HCT116 (cell line): ENCODE measurements at regions not wholly inside any gene's neighbourhood (a gene's known extent, or its start where the extent isn't known, plus 50 kb on each side); places are given as distances from the start of the nearest gene placed in this dataset.

Experiments
- ATAC-seq: fragments of 200-7000 bp; cut with Tn5 transposase; 2 replicates; pipeline ENCODE4 v1.9.1; 2020; ENCODE audit warnings: mild to moderate bottlenecking, moderate library complexity
- BruUV-seq: library from RNA; stranded (reverse); fragments of 400-500 nt; replicated peaks from 2 replicates; lab custom pipeline; 2021; lab: Mats Ljungman, UMichigan
- CTCF ChIA-PET: fragments of 300-600 bp; sonication (Branson Sonifier 250); formaldehyde crosslinking; loops from one replicate; lab custom pipeline; 2021; ENCODE audit warnings: antibody characterized with exemption; lab: Charles Lee
- POLR2A ChIA-PET: fragments of 300-600, 350-600 bp; sonication (Branson Sonifier 250); formaldehyde crosslinking; loops from one replicate; lab custom pipeline; 2021; ENCODE audit warnings: antibody characterized with exemption; lab: Charles Lee
- RAD21 ChIA-PET, 2 experiments: fragments of 300-600 bp; sonication (Branson Sonifier 250); formaldehyde crosslinking; loops; one replicate each; lab custom pipeline; 2023; ENCODE audit warnings: low total read pairs in 2 of 2; ENCODE audit not compliant: uncharacterized antibody in 2 of 2, unreplicated experiment in 2 of 2, low non-redundant PET in 1 of 2; lab: Charles Lee
- DNase-seq: peaks from one replicate; pipeline ENCODE4 v3.0.0-alpha.2; 2010; ENCODE audit warnings: low read depth, low spot score
- H2AFZ ChIP-seq: fragments of 200-600 bp; shearing (Covaris generic), sonication (generic); 2 replicates; pipeline ENCODE4 v1.6.1; 2017; ENCODE audit warnings: low read depth, mixed run types, mixed read lengths, antibody characterized with exemption, low read length; ENCODE audit not compliant: poor library complexity, severe bottlenecking
- H3K27ac ChIP-seq: 2 replicates; pipeline ENCODE4 v1.5.1; 2012; ENCODE audit warnings: low read depth, low read length
- H3K27me3 ChIP-seq: fragments of 200-600 bp; sonication (generic); 2 replicates; pipeline ENCODE4 v1.6.1; 2016; ENCODE audit warnings: mixed run types, low read length, mixed read lengths; ENCODE audit not compliant: insufficient read depth
- H3K36me3 ChIP-seq, 2 experiments: fragments of 200-500 bp in 1 of 2; fragments of 200-600 bp in 1 of 2; sonication (Bioruptor generic) in 1 of 2; sonication (generic) in 1 of 2; 2 replicates each; pipeline versions ENCODE4 v1.5.1 to v1.6.1; 2014 to 2016; ENCODE audit warnings: low read length in 2 of 2, inconsistent platforms in 1 of 2, mixed read lengths in 1 of 2, mixed run types in 1 of 2; ENCODE audit not compliant: insufficient read depth in 2 of 2, control insufficient read depth in 1 of 2
- H3K4me1 ChIP-seq, 2 experiments: fragments of 200-600 bp in 1 of 2; sonication (generic) in 1 of 2; 2 replicates each; pipeline versions ENCODE4 v1.5.1 to v1.6.1; 2012 to 2017; ENCODE audit warnings: low read length in 2 of 2, inconsistent platforms in 1 of 2, mild to moderate bottlenecking in 1 of 2, mixed read lengths in 1 of 2, mixed run types in 1 of 2, moderate library complexity in 1 of 2; ENCODE audit not compliant: insufficient read depth in 2 of 2, control insufficient read depth in 1 of 2
- H3K4me2 ChIP-seq: fragments of 200-600 bp; sonication (generic); 2 replicates; pipeline ENCODE4 v1.6.1; 2017; ENCODE audit warnings: mixed run types, low read length, mixed read lengths
- H3K4me3 ChIP-seq, 2 experiments: fragments of 200-600 bp in 1 of 2; sonication (generic) in 1 of 2; replicated peaks in 1 of 2; 2 replicates each; pipeline ENCODE4 v1.5.1; 2011 to 2016; ENCODE audit warnings: low read length in 2 of 2, control low read depth in 1 of 2, low read depth in 1 of 2, mild to moderate bottlenecking in 1 of 2, mixed read lengths in 1 of 2, mixed run types in 1 of 2
- H3K79me2 ChIP-seq: fragments of 200-600 bp; sonication (generic); 2 replicates; pipeline ENCODE4 v1.6.1; 2017; ENCODE audit warnings: mild to moderate bottlenecking, mixed run types, low read length, moderate library complexity, mixed read lengths; ENCODE audit not compliant: insufficient read depth
- H3K9ac ChIP-seq: fragments of 200-600 bp; sonication (generic); 2 replicates; pipeline ENCODE4 v1.6.1; 2016; ENCODE audit warnings: low read length, mixed read lengths
- H3K9me2 ChIP-seq: fragments of 200-600 bp; sonication (generic), shearing (Covaris generic); 2 replicates; pipeline ENCODE4 v1.6.1; 2017; ENCODE audit warnings: mixed run types, mild to moderate bottlenecking, moderate library complexity; ENCODE audit not compliant: insufficient read depth
- H3K9me3 ChIP-seq, 2 experiments: fragments of 200-500 bp in 1 of 2; fragments of 200-600 bp in 1 of 2; sonication (Bioruptor generic) in 1 of 2; sonication (generic) in 1 of 2; 2 replicates each; pipeline ENCODE4 v1.6.1; 2014 to 2017; ENCODE audit warnings: low read length in 2 of 2, mixed read lengths in 2 of 2, inconsistent platforms in 1 of 2, low read depth in 1 of 2, mild to moderate bottlenecking in 1 of 2, mixed run types in 1 of 2, moderate library complexity in 1 of 2; ENCODE audit not compliant: control insufficient read depth in 1 of 2, insufficient read depth in 1 of 2
- H4K20me1 ChIP-seq: fragments of 200-600 bp; sonication (generic), shearing (Covaris generic); 2 replicates; pipeline ENCODE4 v1.6.1; 2017; ENCODE audit warnings: mixed run types, mild to moderate bottlenecking, moderate library complexity; ENCODE audit not compliant: insufficient read depth
- EGR1 ChIP-seq: IDR thresholded peaks from 2 replicates; pipeline ENCODE4 v1.6.1; 2012; ENCODE audit warnings: low read depth
- JUND ChIP-seq: IDR thresholded peaks from 2 replicates; pipeline ENCODE4 v1.6.1; 2012
- SP1 ChIP-seq: IDR thresholded peaks from 2 replicates; pipeline ENCODE4 v1.6.1; 2012; ENCODE audit warnings: low read depth
- SRF ChIP-seq: IDR thresholded peaks from 2 replicates; pipeline ENCODE4 v1.6.1; 2012; ENCODE audit warnings: low read depth
- TCF7L2 ChIP-seq: IDR thresholded peaks from 2 replicates; pipeline ENCODE4 v1.7.0; 2011; ENCODE audit warnings: borderline replicate concordance, inconsistent platforms; ENCODE audit not compliant: insufficient read depth, insufficient read length; ENCODE audit errors: extremely low read depth
- YY1 ChIP-seq: IDR thresholded peaks from 2 replicates; pipeline ENCODE4 v1.6.1; 2011; ENCODE audit warnings: low read length, low read depth, moderate library complexity, mild to moderate bottlenecking; ENCODE audit not compliant: insufficient replicate concordance; ENCODE audit errors: extremely low read depth
- ZFX ChIP-seq: fragments of 450-650 bp; IDR thresholded peaks from 2 replicates; pipeline ENCODE4 v1.6.1; 2017
- ZNF274 ChIP-seq: fragments of 200-500 bp; sonication (Bioruptor generic); IDR thresholded peaks from 2 replicates; pipeline ENCODE4 v1.6.1; 2014; ENCODE audit warnings: mild to moderate bottlenecking, low read depth, low read length, inconsistent platforms
- intact Hi-C: fragments of 100-400 bp; cut with micrococcal nuclease; formaldehyde crosslinking; loops from 2 replicates; pipeline ENCODE4 v1.10.0; 2022
- TF ChIP-seq, protein P1 (sequence below): IDR thresholded peaks from 2 replicates; pipeline ENCODE4 v1.6.1; 2012
- TF ChIP-seq, protein P2 (sequence below): IDR thresholded peaks from 2 replicates; pipeline ENCODE4 v1.6.1; 2012

DNA sequence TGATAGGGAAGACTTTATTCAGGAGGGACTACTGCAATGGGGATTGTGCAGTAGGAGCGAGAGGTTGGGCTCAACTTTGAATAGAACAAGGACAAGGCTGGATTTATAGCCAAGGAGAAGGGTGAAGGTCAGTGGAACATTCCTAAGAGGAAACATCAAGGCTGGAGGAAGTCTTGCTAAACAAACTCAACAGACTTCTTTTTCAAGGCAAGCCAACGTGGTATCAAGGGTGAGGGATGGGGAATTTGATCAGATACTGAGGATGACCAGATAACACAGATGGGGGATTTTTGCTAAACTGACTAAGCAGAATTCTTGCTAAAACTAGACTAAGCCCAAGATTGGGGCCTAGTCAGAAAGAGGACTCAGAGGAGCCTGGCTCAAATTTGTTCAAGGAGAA is 107.3 kb downstream of the DUSP10 start:
- Histone ChIP-seq H2AFZ (no peak overlapping the region), H3K36me3 (no peaks in the 10 kb centered on the region), H3K79me2 (no peaks in the 10 kb centered on the region), H3K27ac (no peak overlapping the region), H3K9me3 (no peaks in the 10 kb centered on the region), H3K9me2 (no peaks in the 10 kb centered on the region), H3K4me1 (no peaks in the 10 kb centered on the region), H4K20me1 (no peaks in the 10 kb centered on the region), H3K27me3 (no peaks in the 10 kb centered on the region), H3K4me2 (no peak overlapping the region), H3K9ac (no peak overlapping the region), H3K4me3 (no peak overlapping the region)
- TF ChIP-seq, protein P1, sequence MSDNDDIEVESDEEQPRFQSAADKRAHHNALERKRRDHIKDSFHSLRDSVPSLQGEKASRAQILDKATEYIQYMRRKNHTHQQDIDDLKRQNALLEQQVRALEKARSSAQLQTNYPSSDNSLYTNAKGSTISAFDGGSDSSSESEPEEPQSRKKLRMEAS: no peak
- TF ChIP-seq ZFX: no peak
- intact Hi-C loops: no loop called here
- no TSS peak for BruUV-seq
- ChIA-PET CTCF (no interaction called here), RAD21 (no interaction called here), POLR2A (no interaction called here)
- ATAC-seq (no peak), DNase-seq (no peak)

DNA sequence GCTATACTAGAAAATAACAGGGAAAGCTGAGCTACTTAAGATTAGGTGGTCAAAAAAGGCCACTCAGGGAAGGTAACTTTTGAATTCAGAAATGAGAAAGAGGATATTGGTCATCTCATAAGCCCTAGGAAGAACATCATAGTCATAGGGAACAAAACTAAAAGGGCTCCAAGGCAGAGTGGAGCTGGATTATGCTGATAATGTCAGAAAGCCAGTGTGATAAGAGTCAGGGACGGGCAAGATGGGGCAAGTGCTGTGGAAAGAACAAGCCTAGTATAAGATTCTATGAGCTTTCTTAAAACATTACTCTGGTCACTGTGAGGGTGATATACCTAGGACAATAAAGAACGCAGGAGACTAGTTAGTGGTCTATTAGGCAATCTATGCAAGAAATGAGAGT is 106.6 kb downstream of the DUSP10 start:
- H3K36me3 ChIP-seq: no peaks in the 10 kb centered on the region
- ChIA-PET POLR2A (no interaction called here), CTCF (no interaction called here), RAD21 (no interaction called here)
- no peaks in the 10 kb centered on the region for H4K20me1 ChIP-seq
- no peak overlapping the region for H3K9ac ChIP-seq
- no peak for TF ChIP-seq SP1
- TF ChIP-seq SRF: no peak
- TF ChIP-seq YY1: no peak
- TF ChIP-seq, protein P2, sequence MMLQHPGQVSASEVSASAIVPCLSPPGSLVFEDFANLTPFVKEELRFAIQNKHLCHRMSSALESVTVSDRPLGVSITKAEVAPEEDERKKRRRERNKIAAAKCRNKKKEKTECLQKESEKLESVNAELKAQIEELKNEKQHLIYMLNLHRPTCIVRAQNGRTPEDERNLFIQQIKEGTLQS: no peak
- no peak for TF ChIP-seq ZNF274
- no peak for TF ChIP-seq ZFX
- no peak for TF ChIP-seq EGR1
- no peak for TF ChIP-seq TCF7L2
- TF ChIP-seq JUND: no peak
- intact Hi-C loops: no loop called here
- H3K27ac ChIP-seq: no peak overlapping the region
- H3K27me3 ChIP-seq: no peaks in the 10 kb centered on the region
- H3K9me2 ChIP-seq: no peaks in the 10 kb centered on the region
- H3K4me2 ChIP-seq: no peak overlapping the region
- H3K4me3 ChIP-seq: no peak overlapping the region
- no peaks in the 10 kb centered on the region for H3K4me1 ChIP-seq
- no peak for DNase-seq
- no peak overlapping the region for H2AFZ ChIP-seq
- no peaks in the 10 kb centered on the region for H3K79me2 ChIP-seq
- H3K9me3 ChIP-seq: no peaks in the 10 kb centered on the region
- no peak for ATAC-seq
- no TSS peak for BruUV-seq
